H7 (cell line): ENCODE measurements at regions not wholly inside any gene's neighbourhood (a gene's known extent, or its start where the extent isn't known, plus 50 kb on each side); places are given as distances from the start of the nearest gene placed in this dataset.
"Not testable (repeated sequence)": the region's sequence is repeated elsewhere in the genome, so short reads cannot be mapped to it uniquely, and the experiment has no call there.

ENCODE experiments used
- DNase-seq: peaks from one replicate; pipeline ENCODE4 v3.0.0; 2012
- H3K27me3 ChIP-seq: 2 replicates; pipeline ENCODE4 v1.6.0; 2011; ENCODE audit warnings: mild to moderate bottlenecking, low read length; ENCODE audit not compliant: control insufficient read depth, insufficient read depth
- H3K36me3 ChIP-seq: replicated peaks from 2 replicates; pipeline ENCODE4 v1.5.1; 2011; ENCODE audit warnings: low read length; ENCODE audit not compliant: control insufficient read depth, insufficient read depth
- H3K4me3 ChIP-seq: 2 replicates; pipeline ENCODE4 v1.5.1; 2011; ENCODE audit warnings: low read depth, mild to moderate bottlenecking, control low read depth, low read length, moderate library complexity; ENCODE audit not compliant: insufficient read depth

- DNase-seq = no peak
- H3K27me3 ChIP-seq = no peaks in the 10 kb centered on the region
- H3K36me3 ChIP-seq = no peaks in the 10 kb centered on the region
- H3K4me3 ChIP-seq = no peak overlapping the region
These were observed 86.3 kb upstream of the TMTC2 start for GRCh38 chr12:82600379-82600778.

- DNase-seq, H3K4me3 ChIP-seq, H3K36me3 ChIP-seq, H3K27me3 ChIP-seq: not testable (repeated sequence)
These were observed 83.1 kb upstream of the TMTC2 start for GRCh38 chr12:82603647-82604046.

GRCh38 chr12:82605115-82605514 is 81.6 kb upstream of the TMTC2 start:
- no peak for DNase-seq
- Histone ChIP-seq H3K27me3 (no peaks in the 10 kb centered on the region), H3K36me3 (no peaks in the 10 kb centered on the region), H3K4me3 (no peak overlapping the region)

GRCh38 chr12:82608706-82609105 is 78.0 kb upstream of the TMTC2 start:
- Histone ChIP-seq H3K27me3 (no peaks in the 10 kb centered on the region), H3K4me3 (no peak overlapping the region), H3K36me3 (no peaks in the 10 kb centered on the region)
- no peak for DNase-seq

- H3K27me3 ChIP-seq = no peaks in the 10 kb centered on the region
- no peaks in the 10 kb centered on the region for H3K36me3 ChIP-seq
- no peak for DNase-seq
- H3K4me3 ChIP-seq = no peak overlapping the region
These were observed 77.3 kb upstream of the TMTC2 start for GRCh38 chr12:82609234-82609914.

- Histone ChIP-seq H3K36me3 (no peaks in the 10 kb centered on the region), H3K27me3 (no peaks in the 10 kb centered on the region), H3K4me3 (no peak overlapping the region)
- no peak for DNase-seq
These were observed 67.1 kb upstream of the TMTC2 start for GRCh38 chr12:82619644-82620043.

GRCh38 chr12:82620917-82621316 is 65.8 kb upstream of the TMTC2 start:
- no peak for DNase-seq
- H3K4me3 ChIP-seq = no peak overlapping the region
- H3K36me3 ChIP-seq = no peaks in the 10 kb centered on the region
- H3K27me3 ChIP-seq = no peaks in the 10 kb centered on the region

- Histone ChIP-seq H3K4me3 (no peak overlapping the region), H3K36me3 (no peaks in the 10 kb centered on the region), H3K27me3 (no peaks in the 10 kb centered on the region)
- no peak for DNase-seq
These were observed 61.2 kb upstream of the TMTC2 start for GRCh38 chr12:82625523-82625922.

- Histone ChIP-seq H3K36me3 (no peaks in the 10 kb centered on the region), H3K4me3 (no peak overlapping the region), H3K27me3 (no peaks in the 10 kb centered on the region)
- peak; percentile 28 for DNase-seq
These were observed 58.9 kb upstream of the TMTC2 start for GRCh38 chr12:82627799-82628198.

- not testable (repeated sequence) for H3K27me3 ChIP-seq, DNase-seq, H3K36me3 ChIP-seq, H3K4me3 ChIP-seq
These were observed 52.0 kb upstream of the TMTC2 start for GRCh38 chr12:82634495-82635258.

GRCh38 chr12:82635263-82635662 is 51.4 kb upstream of the TMTC2 start:
- no peak for DNase-seq
- H3K27me3 ChIP-seq = no peaks in the 10 kb centered on the region
- H3K4me3 ChIP-seq = no peak overlapping the region
- no peaks in the 10 kb centered on the region for H3K36me3 ChIP-seq
